Kidney (tissue), 13 donors: ENCODE measurements at regions not wholly inside any gene's neighbourhood (a gene's known extent, or its start where the extent isn't known, plus 50 kb on each side); places are given as distances from the start of the nearest gene placed in this dataset.
"Not testable (repeated sequence)": the region's sequence is repeated elsewhere in the genome, so short reads cannot be mapped to it uniquely, and the experiment has no call there.

Source experiments
- DNase-seq, 5 donors: peaks; one replicate each; pipeline ENCODE4 v3.0.0-alpha.2; 2013 to 2020
- FAIRE-seq: peaks from 2 replicates; lab custom pipeline; 2012; peaks lifted over from hg19 to GRCh38; lab: Jason Lieb, UNC
- H3K27ac ChIP-seq, 2 donors: one replicate each; pipeline ENCODE4 v1.7.0; 2013; ENCODE audit warnings: low read depth in 2 of 2, low read length in 2 of 2, inconsistent platforms in 1 of 2
- H3K27me3 ChIP-seq: one replicate; pipeline ENCODE4 v1.7.1; 2013; ENCODE audit warnings: low read length, inconsistent platforms; ENCODE audit not compliant: control insufficient read depth, insufficient read depth
- H3K36me3 ChIP-seq, 3 donors: one replicate each; pipeline versions ENCODE4 v1.7.0 to v1.7.1; 2013; ENCODE audit warnings: low read length in 3 of 3, control low read depth in 1 of 3, inconsistent platforms in 1 of 3; ENCODE audit not compliant: insufficient read depth in 3 of 3, control insufficient read depth in 2 of 3
- H3K4me1 ChIP-seq, 3 donors: one replicate each; pipeline versions ENCODE4 v1.7.0 to v1.7.1; 2013; ENCODE audit warnings: low read length in 3 of 3, inconsistent platforms in 1 of 3, low read depth in 1 of 3; ENCODE audit not compliant: control insufficient read depth in 2 of 3, insufficient read depth in 2 of 3
- H3K4me3 ChIP-seq, 3 donors: one replicate each; pipeline versions ENCODE4 v1.7.0 to v1.8.1; 2013; ENCODE audit warnings: low read length in 3 of 3, control low read depth in 1 of 3, inconsistent platforms in 1 of 3
- H3K9ac ChIP-seq, 3 donors: one replicate each; pipeline versions ENCODE4 v1.7.0 to v1.7.1; 2013; ENCODE audit warnings: low read length in 3 of 3, control low read depth in 1 of 3, inconsistent platforms in 1 of 3
- H3K9me3 ChIP-seq, 3 donors: one replicate each; pipeline versions ENCODE4 v1.7.0 to v1.7.1; 2013; ENCODE audit warnings: low read length in 3 of 3, control low read depth in 1 of 3, inconsistent platforms in 1 of 3; ENCODE audit not compliant: control insufficient read depth in 2 of 3, insufficient read depth in 1 of 3
- CTCF ChIP-seq: IDR thresholded peaks from 3 replicates; pipeline ENCODE4 v1.5.1; 2012; ENCODE audit warnings: mild to moderate bottlenecking, moderate library complexity, borderline replicate concordance; ENCODE audit not compliant: insufficient read depth; ENCODE audit errors: extremely low read depth
- intact Hi-C: fragments of 100-400 bp; cut with DNase I; formaldehyde crosslinking; loops from one replicate; pipeline ENCODE4 v1.11.1; 2022
- donor health status: control.
- donor health status: control.
- donor health status: control.
- donor health status: control.
- donor health status: control.
- donor health status: DM: yes; HTN: yes; CAD: no.
- donor health status: Normal renal cell carcinoma (clear cell type).

- Histone ChIP-seq H3K27me3 (no peaks in the 10 kb centered on the region), H3K36me3 (no peaks in the 10 kb centered on the region), H3K4me1 (no peaks in the 10 kb centered on the region), H3K9ac (no peak overlapping the region), H3K27ac (no peak overlapping the region), H3K4me3 (no peak overlapping the region), H3K9me3 (no peaks in the 10 kb centered on the region)
- intact Hi-C loops: no loop called here
- no peak for TF ChIP-seq CTCF
- FAIRE-seq: no peak
- DNase-seq: peak in 3 of 5 donors; percentile 21 to 36 (median 31)
These were observed 217.8 kb downstream of the SHOX start for GRCh38 chrX:848386-848785.

- Histone ChIP-seq H3K27ac (no peak overlapping the region), H3K4me3 (no peak overlapping the region), H3K9ac (no peak overlapping the region), H3K4me1 (no peaks in the 10 kb centered on the region), H3K27me3 (no peaks in the 10 kb centered on the region), H3K9me3 (no peaks in the 10 kb centered on the region), H3K36me3 (no peaks in the 10 kb centered on the region)
- FAIRE-seq: no peak
- intact Hi-C loops: no loop called here
- TF ChIP-seq CTCF: no peak
- DNase-seq: peak in 2 of 5 donors; percentile 7 to 15
These were observed 212.7 kb downstream of the SHOX start for GRCh38 chrX:843306-843705.

- FAIRE-seq (no peak), DNase-seq (no peak)
- Histone ChIP-seq H3K9me3 (peaks cover 0 to 10% (median 5%) of the 10 kb centered on the region in 3 donors), H3K27me3 (no peaks in the 10 kb centered on the region), H3K4me1 (no peaks in the 10 kb centered on the region), H3K27ac (no peak overlapping the region), H3K9ac (no peak overlapping the region), H3K4me3 (no peak overlapping the region), H3K36me3 (no peaks in the 10 kb centered on the region)
- intact Hi-C loops: no loop called here
- no peak for TF ChIP-seq CTCF
These were observed 210.0 kb downstream of the SHOX start for GRCh38 chrX:840556-840955.

- FAIRE-seq, H3K4me1 ChIP-seq, H3K9ac ChIP-seq, intact Hi-C loops, H3K36me3 ChIP-seq, H3K27me3 ChIP-seq, H3K27ac ChIP-seq, DNase-seq, H3K4me3 ChIP-seq: not testable (repeated sequence)
- peaks cover 0 to 10% (median 5%) of the 10 kb centered on the region in 3 donors for H3K9me3 ChIP-seq
These were observed 208.1 kb downstream of the SHOX start for GRCh38 chrX:838666-839065.

GRCh38 chrX:835857-836256, 205.3 kb downstream of the SHOX start:
- H3K4me1 ChIP-seq, H3K4me3 ChIP-seq, H3K27ac ChIP-seq, H3K27me3 ChIP-seq, FAIRE-seq, H3K36me3 ChIP-seq, H3K9ac ChIP-seq, intact Hi-C loops, DNase-seq: not testable (repeated sequence)
- peaks cover 0 to 10% (median 7%) of the 10 kb centered on the region in 3 donors for H3K9me3 ChIP-seq
